GM23338 (cell line): ENCODE measurements at regions not wholly inside any gene's neighbourhood (a gene's known extent, or its start where the extent isn't known, plus 50 kb on each side); places are given as distances from the start of the nearest gene placed in this dataset.

Source experiments
- ATAC-seq: fragments of 200-7000 bp; cut with Tn5 transposase; 3 replicates; pipeline ENCODE4 v1.9.1; 2020
- DNase-seq: peaks from one replicate; pipeline ENCODE4 v3.0.0-alpha.2; 2015; ENCODE audit warnings: low spot score
- H2AFZ ChIP-seq: fragments of 200-600 bp; sonication (generic); 2 replicates; pipeline ENCODE4 v1.8.0; 2016; ENCODE audit warnings: antibody characterized with exemption, mild to moderate bottlenecking, moderate library complexity
- H3F3A ChIP-seq: fragments of 200-600 bp; sonication (generic); replicated peaks from 2 replicates; pipeline ENCODE4 v1.8.0; 2017; ENCODE audit warnings: antibody characterized with exemption, mixed run types, low read depth
- H3K27ac ChIP-seq: fragments of 200-600 bp; sonication (generic); 2 replicates; pipeline ENCODE4 v1.6.1; 2016; ENCODE audit warnings: low read depth
- H3K27me3 ChIP-seq: fragments of 200-600 bp; sonication (generic); 2 replicates; pipeline ENCODE4 v1.8.0; 2016; ENCODE audit warnings: mild to moderate bottlenecking, mixed run types, moderate library complexity; ENCODE audit not compliant: insufficient read depth
- H3K36me3 ChIP-seq: fragments of 200-600 bp; sonication (generic); 2 replicates; pipeline ENCODE4 v1.8.0; 2016; ENCODE audit warnings: mild to moderate bottlenecking; ENCODE audit not compliant: insufficient read depth
- H3K4me1 ChIP-seq: fragments of 200-600 bp; sonication (generic); 2 replicates; pipeline ENCODE4 v1.8.0; 2016; ENCODE audit warnings: mild to moderate bottlenecking, moderate library complexity; ENCODE audit not compliant: insufficient read depth
- H3K4me2 ChIP-seq: fragments of 200-600 bp; sonication (generic); 2 replicates; pipeline ENCODE4 v1.7.1; 2017; ENCODE audit warnings: mixed run types
- H3K4me3 ChIP-seq: fragments of 200-600 bp; sonication (generic); 2 replicates; pipeline ENCODE4 v1.6.1; 2016; ENCODE audit warnings: mixed run types
- H3K79me2 ChIP-seq: fragments of 200-600 bp; sonication (generic); replicated peaks from 2 replicates; pipeline ENCODE4 v1.8.0; 2017; ENCODE audit warnings: mild to moderate bottlenecking; ENCODE audit not compliant: insufficient read depth
- H3K9me2 ChIP-seq: fragments of 200-600 bp; sonication (generic); 2 replicates; pipeline ENCODE4 v1.8.0; 2017; ENCODE audit not compliant: insufficient read depth
- H4K20me1 ChIP-seq: fragments of 200-600 bp; sonication (generic); replicated peaks from 2 replicates; pipeline ENCODE4 v1.8.0; 2017; ENCODE audit warnings: mild to moderate bottlenecking; ENCODE audit not compliant: insufficient read depth
- H3K27ac Mint-ChIP-seq: 2 replicates; pipeline ENCODE4 v1.8.0; 2020; ENCODE audit warnings: inconsistent platforms, mild to moderate bottlenecking, moderate library complexity, mixed read lengths
- H3K27me3 Mint-ChIP-seq: 3 replicates; pipeline ENCODE4 v1.8.0; 2022; ENCODE audit warnings: low read depth, mild to moderate bottlenecking, moderate library complexity, mixed read lengths, inconsistent platforms; ENCODE audit not compliant: insufficient read depth, poor library complexity
- H3K36me3 Mint-ChIP-seq: 3 replicates; pipeline ENCODE4 v1.8.0; 2021; ENCODE audit warnings: low read depth, mild to moderate bottlenecking, inconsistent platforms, moderate library complexity, mixed read lengths
- H3K4me1 Mint-ChIP-seq: 3 replicates; pipeline ENCODE4 v1.8.0; 2020; ENCODE audit warnings: mild to moderate bottlenecking, inconsistent platforms, mixed read lengths
- H3K4me3 Mint-ChIP-seq: 3 replicates; pipeline ENCODE4 v1.8.0; 2021; ENCODE audit warnings: moderate library complexity, mild to moderate bottlenecking, inconsistent platforms, mixed read lengths
- H3K9me3 Mint-ChIP-seq: 3 replicates; pipeline ENCODE4 v1.8.0; 2020; ENCODE audit warnings: moderate library complexity, mild to moderate bottlenecking, inconsistent platforms, mixed read lengths
- CREB1 ChIP-seq: fragments of 250-450 bp; sonication (Bioruptor Pico); IDR thresholded peaks from 2 replicates; pipeline ENCODE4 v1.5.0; 2020; ENCODE audit warnings: low read depth, mild to moderate bottlenecking, moderate library complexity
- EZH2 ChIP-seq: fragments of 200-600 bp; sonication (generic); IDR thresholded peaks from one replicate; pipeline ENCODE4 v1.8.0; 2017; ENCODE audit warnings: antibody characterized with exemption, mild to moderate bottlenecking, low read depth; ENCODE audit not compliant: unreplicated experiment
- EZH2phosphoT487 ChIP-seq: fragments of 200-600 bp; sonication (generic); IDR thresholded peaks from one replicate; pipeline ENCODE4 v1.8.1; 2018; ENCODE audit warnings: antibody characterized with exemption; ENCODE audit not compliant: unreplicated experiment
- JUNB ChIP-seq: IDR thresholded peaks from one replicate; pipeline ENCODE4 v1.6.1; 2016; ENCODE audit warnings: antibody characterized with exemption; ENCODE audit not compliant: unreplicated experiment
- NANOG ChIP-seq: IDR thresholded peaks from 2 replicates; pipeline ENCODE4 v1.6.1; 2016; ENCODE audit warnings: antibody characterized with exemption, borderline replicate concordance
- POLR2AphosphoS5 ChIP-seq: IDR thresholded peaks from 2 replicates; pipeline ENCODE4 v1.6.1; 2016; ENCODE audit warnings: antibody characterized with exemption, low read depth
- STAT1 ChIP-seq: IDR thresholded peaks from one replicate; pipeline ENCODE4 v1.6.1; 2016; ENCODE audit warnings: antibody characterized with exemption; ENCODE audit not compliant: unreplicated experiment
- ZNF114 ChIP-seq: fragments of 250-450 bp; sonication (Bioruptor Pico); IDR thresholded peaks from 2 replicates; pipeline ENCODE4 v1.5.0; 2020; ENCODE audit warnings: mild to moderate bottlenecking, moderate library complexity
- ZNF331 ChIP-seq: fragments of 250-450 bp; sonication (Bioruptor Pico); IDR thresholded peaks from 2 replicates; pipeline ENCODE4 v1.5.0; 2020; ENCODE audit warnings: low read depth, mild to moderate bottlenecking, moderate library complexity
- TF ChIP-seq, protein P1 (sequence below): IDR thresholded peaks from 2 replicates; pipeline ENCODE4 v1.6.1; 2016; ENCODE audit warnings: antibody characterized with exemption
- TF ChIP-seq, protein P2 (sequence below): fragments of 250-450 bp; sonication (Bioruptor Pico); IDR thresholded peaks from 2 replicates; pipeline ENCODE4 v1.5.0; 2020; ENCODE audit warnings: mild to moderate bottlenecking, moderate library complexity
- TF ChIP-seq, protein P3 (sequence below): IDR thresholded peaks from one replicate; pipeline ENCODE4 v1.6.1; 2018; ENCODE audit warnings: antibody characterized with exemption; ENCODE audit not compliant: unreplicated experiment
- TF ChIP-seq, protein P4 (sequence below), 2 experiments: fragments of 200-600 bp in 1 of 2; sonication (generic) in 1 of 2; conservative IDR thresholded peaks; 2 replicates each; pipeline versions ENCODE4 v1.5.1 to v1.6.1; 2016 to 2017; ENCODE audit warnings: antibody characterized with exemption in 2 of 2, low read depth in 2 of 2, mild to moderate bottlenecking in 2 of 2, moderate library complexity in 1 of 2

DNA sequence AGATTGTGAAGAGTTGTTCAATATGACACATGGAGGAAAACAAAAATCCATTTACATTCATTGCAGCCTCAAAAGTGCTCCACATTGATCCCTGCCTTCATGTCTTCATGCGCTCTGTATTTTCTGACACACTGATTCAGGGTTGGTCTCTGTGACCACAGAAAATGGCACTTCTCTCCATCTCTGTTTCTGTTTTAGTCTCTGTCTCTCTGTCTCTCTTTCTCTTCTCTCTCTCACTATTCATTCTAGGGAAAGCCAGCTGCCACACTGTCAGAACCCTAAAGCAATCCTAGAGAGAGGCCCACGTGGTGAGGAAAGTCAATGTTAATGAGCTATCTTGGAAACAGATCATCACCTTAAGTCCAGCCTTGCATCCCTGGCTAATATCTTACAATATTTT is 2238.4 kb downstream of the PCDH7 start:
- DNase-seq = no peak

More for the DNA sequence above, 2238.4 kb downstream of the PCDH7 start:
- Histone ChIP-seq H3K27ac (no peak overlapping the region), H2AFZ (no peak overlapping the region; the same call in 1 of the 2 replicates), H3K4me3 (no peak overlapping the region), H3F3A (no peaks in the 10 kb centered on the region), H3K79me2 (no peaks in the 10 kb centered on the region), H3K27me3 (no peaks in the 10 kb centered on the region), H3K9me2 (no peaks in the 10 kb centered on the region), H3K36me3 (no peaks in the 10 kb centered on the region), H3K4me1 (no peaks in the 10 kb centered on the region), H3K4me2 (no peak overlapping the region), H4K20me1 (no peaks in the 10 kb centered on the region)
- Mint-ChIP-seq H3K36me3 (no peaks in the 10 kb centered on the region), H3K4me3 (no peak overlapping the region), H3K4me1 (no peaks in the 10 kb centered on the region), H3K27me3 (no peaks in the 10 kb centered on the region), H3K27ac (no peak overlapping the region), H3K9me3 (no peaks in the 10 kb centered on the region)
- ATAC-seq = no peak
- TF ChIP-seq ZNF114 (CRISPR knock-in tag) (no peak), EZH2 (no peak), POLR2AphosphoS5 (no peak), JUNB (no peak), NANOG (no peak), EZH2phosphoT487 (no peak), STAT1 (no peak), CREB1 (CRISPR knock-in tag) (no peak), ZNF331 (CRISPR knock-in tag) (no peak)
- TF ChIP-seq, protein P1, sequence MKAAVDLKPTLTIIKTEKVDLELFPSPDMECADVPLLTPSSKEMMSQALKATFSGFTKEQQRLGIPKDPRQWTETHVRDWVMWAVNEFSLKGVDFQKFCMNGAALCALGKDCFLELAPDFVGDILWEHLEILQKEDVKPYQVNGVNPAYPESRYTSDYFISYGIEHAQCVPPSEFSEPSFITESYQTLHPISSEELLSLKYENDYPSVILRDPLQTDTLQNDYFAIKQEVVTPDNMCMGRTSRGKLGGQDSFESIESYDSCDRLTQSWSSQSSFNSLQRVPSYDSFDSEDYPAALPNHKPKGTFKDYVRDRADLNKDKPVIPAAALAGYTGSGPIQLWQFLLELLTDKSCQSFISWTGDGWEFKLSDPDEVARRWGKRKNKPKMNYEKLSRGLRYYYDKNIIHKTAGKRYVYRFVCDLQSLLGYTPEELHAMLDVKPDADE = no peak
- TF ChIP-seq, protein P2, sequence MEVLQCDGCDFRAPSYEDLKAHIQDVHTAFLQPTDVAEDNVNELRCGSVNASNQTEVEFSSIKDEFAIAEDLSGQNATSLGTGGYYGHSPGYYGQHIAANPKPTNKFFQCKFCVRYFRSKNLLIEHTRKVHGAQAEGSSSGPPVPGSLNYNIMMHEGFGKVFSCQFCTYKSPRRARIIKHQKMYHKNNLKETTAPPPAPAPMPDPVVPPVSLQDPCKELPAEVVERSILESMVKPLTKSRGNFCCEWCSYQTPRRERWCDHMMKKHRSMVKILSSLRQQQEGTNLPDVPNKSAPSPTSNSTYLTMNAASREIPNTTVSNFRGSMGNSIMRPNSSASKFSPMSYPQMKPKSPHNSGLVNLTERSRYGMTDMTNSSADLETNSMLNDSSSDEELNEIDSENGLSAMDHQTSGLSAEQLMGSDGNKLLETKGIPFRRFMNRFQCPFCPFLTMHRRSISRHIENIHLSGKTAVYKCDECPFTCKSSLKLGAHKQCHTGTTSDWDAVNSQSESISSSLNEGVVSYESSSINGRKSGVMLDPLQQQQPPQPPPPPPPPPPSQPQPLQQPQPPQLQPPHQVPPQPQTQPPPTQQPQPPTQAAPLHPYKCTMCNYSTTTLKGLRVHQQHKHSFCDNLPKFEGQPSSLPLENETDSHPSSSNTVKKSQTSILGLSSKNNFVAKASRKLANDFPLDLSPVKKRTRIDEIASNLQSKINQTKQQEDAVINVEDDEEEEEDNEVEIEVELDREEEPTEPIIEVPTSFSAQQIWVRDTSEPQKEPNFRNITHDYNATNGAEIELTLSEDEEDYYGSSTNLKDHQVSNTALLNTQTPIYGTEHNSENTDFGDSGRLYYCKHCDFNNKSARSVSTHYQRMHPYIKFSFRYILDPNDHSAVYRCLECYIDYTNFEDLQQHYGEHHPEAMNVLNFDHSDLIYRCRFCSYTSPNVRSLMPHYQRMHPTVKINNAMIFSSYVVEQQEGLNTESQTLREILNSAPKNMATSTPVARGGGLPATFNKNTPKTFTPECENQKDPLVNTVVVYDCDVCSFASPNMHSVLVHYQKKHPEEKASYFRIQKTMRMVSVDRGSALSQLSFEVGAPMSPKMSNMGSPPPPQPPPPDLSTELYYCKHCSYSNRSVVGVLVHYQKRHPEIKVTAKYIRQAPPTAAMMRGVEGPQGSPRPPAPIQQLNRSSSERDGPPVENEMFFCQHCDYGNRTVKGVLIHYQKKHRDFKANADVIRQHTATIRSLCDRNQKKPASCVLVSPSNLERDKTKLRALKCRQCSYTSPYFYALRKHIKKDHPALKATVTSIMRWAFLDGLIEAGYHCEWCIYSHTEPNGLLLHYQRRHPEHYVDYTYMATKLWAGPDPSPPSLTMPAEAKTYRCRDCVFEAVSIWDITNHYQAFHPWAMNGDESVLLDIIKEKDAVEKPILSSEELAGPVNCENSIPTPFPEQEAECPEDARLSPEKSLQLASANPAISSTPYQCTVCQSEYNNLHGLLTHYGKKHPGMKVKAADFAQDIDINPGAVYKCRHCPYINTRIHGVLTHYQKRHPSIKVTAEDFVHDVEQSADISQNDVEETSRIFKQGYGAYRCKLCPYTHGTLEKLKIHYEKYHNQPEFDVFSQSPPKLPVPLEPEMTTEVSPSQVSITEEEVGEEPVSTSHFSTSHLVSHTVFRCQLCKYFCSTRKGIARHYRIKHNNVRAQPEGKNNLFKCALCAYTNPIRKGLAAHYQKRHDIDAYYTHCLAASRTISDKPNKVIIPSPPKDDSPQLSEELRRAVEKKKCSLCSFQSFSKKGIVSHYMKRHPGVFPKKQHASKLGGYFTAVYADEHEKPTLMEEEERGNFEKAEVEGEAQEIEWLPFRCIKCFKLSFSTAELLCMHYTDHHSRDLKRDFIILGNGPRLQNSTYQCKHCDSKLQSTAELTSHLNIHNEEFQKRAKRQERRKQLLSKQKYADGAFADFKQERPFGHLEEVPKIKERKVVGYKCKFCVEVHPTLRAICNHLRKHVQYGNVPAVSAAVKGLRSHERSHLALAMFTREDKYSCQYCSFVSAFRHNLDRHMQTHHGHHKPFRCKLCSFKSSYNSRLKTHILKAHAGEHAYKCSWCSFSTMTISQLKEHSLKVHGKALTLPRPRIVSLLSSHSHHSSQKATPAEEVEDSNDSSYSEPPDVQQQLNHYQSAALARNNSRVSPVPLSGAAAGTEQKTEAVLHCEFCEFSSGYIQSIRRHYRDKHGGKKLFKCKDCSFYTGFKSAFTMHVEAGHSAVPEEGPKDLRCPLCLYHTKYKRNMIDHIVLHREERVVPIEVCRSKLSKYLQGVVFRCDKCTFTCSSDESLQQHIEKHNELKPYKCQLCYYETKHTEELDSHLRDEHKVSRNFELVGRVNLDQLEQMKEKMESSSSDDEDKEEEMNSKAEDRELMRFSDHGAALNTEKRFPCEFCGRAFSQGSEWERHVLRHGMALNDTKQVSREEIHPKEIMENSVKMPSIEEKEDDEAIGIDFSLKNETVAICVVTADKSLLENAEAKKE (CRISPR knock-in tag) = no peak
- TF ChIP-seq, protein P3, sequence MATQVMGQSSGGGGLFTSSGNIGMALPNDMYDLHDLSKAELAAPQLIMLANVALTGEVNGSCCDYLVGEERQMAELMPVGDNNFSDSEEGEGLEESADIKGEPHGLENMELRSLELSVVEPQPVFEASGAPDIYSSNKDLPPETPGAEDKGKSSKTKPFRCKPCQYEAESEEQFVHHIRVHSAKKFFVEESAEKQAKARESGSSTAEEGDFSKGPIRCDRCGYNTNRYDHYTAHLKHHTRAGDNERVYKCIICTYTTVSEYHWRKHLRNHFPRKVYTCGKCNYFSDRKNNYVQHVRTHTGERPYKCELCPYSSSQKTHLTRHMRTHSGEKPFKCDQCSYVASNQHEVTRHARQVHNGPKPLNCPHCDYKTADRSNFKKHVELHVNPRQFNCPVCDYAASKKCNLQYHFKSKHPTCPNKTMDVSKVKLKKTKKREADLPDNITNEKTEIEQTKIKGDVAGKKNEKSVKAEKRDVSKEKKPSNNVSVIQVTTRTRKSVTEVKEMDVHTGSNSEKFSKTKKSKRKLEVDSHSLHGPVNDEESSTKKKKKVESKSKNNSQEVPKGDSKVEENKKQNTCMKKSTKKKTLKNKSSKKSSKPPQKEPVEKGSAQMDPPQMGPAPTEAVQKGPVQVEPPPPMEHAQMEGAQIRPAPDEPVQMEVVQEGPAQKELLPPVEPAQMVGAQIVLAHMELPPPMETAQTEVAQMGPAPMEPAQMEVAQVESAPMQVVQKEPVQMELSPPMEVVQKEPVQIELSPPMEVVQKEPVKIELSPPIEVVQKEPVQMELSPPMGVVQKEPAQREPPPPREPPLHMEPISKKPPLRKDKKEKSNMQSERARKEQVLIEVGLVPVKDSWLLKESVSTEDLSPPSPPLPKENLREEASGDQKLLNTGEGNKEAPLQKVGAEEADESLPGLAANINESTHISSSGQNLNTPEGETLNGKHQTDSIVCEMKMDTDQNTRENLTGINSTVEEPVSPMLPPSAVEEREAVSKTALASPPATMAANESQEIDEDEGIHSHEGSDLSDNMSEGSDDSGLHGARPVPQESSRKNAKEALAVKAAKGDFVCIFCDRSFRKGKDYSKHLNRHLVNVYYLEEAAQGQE = no peak
- TF ChIP-seq, protein P4, sequence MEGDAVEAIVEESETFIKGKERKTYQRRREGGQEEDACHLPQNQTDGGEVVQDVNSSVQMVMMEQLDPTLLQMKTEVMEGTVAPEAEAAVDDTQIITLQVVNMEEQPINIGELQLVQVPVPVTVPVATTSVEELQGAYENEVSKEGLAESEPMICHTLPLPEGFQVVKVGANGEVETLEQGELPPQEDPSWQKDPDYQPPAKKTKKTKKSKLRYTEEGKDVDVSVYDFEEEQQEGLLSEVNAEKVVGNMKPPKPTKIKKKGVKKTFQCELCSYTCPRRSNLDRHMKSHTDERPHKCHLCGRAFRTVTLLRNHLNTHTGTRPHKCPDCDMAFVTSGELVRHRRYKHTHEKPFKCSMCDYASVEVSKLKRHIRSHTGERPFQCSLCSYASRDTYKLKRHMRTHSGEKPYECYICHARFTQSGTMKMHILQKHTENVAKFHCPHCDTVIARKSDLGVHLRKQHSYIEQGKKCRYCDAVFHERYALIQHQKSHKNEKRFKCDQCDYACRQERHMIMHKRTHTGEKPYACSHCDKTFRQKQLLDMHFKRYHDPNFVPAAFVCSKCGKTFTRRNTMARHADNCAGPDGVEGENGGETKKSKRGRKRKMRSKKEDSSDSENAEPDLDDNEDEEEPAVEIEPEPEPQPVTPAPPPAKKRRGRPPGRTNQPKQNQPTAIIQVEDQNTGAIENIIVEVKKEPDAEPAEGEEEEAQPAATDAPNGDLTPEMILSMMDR (conservative IDR thresholded peaks at IDR 0.05; ENCODE audit: low read depth in 2 of 2) = no peak
